ENCODE measurements at regions not wholly inside any gene's neighbourhood (a gene's known extent, or its start where the extent isn't known, plus 50 kb on each side); places are given as distances from the start of the nearest gene placed in this dataset.

- FAIRE-seq: no peak
- Histone ChIP-seq H3K27ac (ENCODE audit: extremely low read length, insufficient read depth, low read length) (no peak overlapping the region), H3K9me3 (ENCODE audit: low read length) (peaks cover 72% of the 10 kb centered on the region), H3K4me2 (ENCODE audit: low read depth, low read length) (no peak overlapping the region), H3K4me1 (ENCODE audit: insufficient read depth, low read length) (no peaks in the 10 kb centered on the region), H3K79me2 (ENCODE audit: insufficient read depth, low read length) (no peaks in the 10 kb centered on the region), H2AFZ (ENCODE audit: low read length) (no peak overlapping the region), H3K36me3 (replicated peaks in 1 of 2; ENCODE audit: control insufficient read depth in 1 of 2, insufficient read depth in 2 of 2, low read length in 2 of 2) (no peaks in the 10 kb centered on the region), H3K4me3 (replicated peaks in 1 of 3; ENCODE audit: insufficient read depth in 1 of 3, low read depth in 2 of 3, low read length in 3 of 3) (no peak overlapping the region), H3K27me3 (ENCODE audit: control insufficient read depth in 1 of 2, insufficient read depth in 2 of 2, low read length in 2 of 2) (no peaks in the 10 kb centered on the region), H4K20me1 (ENCODE audit: insufficient read depth, low read length) (no peaks in the 10 kb centered on the region), H3K9ac (ENCODE audit: insufficient read depth, low read depth, low read length) (no peak overlapping the region)
- intact Hi-C loops (cut with micrococcal nuclease; ENCODE audit: unreplicated experiment) (no loop called here), in situ Hi-C loops (cut with HindIII; ENCODE audit: extremely low pct_ligation_motif_present, low pct_unique_long_range_greater_than_20kb) (no loop called here)
- 7% methylated on average over 8 of the region's 8 CpGs for WGBS (ENCODE audit: low lambda C conversion rate)
- no peak for DNase-seq (ENCODE audit: low spot score)
- ChIA-PET POLR2A (no interaction called here), CTCF (ENCODE audit: low intra/inter-chr PET ratio, low total read pairs) (no interaction called here)
- BruUV-seq (replicated peaks): no TSS peak
- ATAC-seq: no peak
- no peak for TF ChIP-seq SMARCC2 (IDR thresholded peaks at IDR 0.05)
- TF ChIP-seq ZNF232 (CRISPR knock-in tag; IDR thresholded peaks at IDR 0.05; ENCODE audit: borderline replicate concordance): no peak
- TF ChIP-seq HNF4G (IDR thresholded peaks at IDR 0.05; ENCODE audit: borderline replicate concordance, low read depth, low read length): no peak
- no peak for TF ChIP-seq HNF4G (CRISPR knock-in tag; IDR thresholded peaks at IDR 0.05; ENCODE audit: borderline replicate concordance, low read depth)
- no peak for TF ChIP-seq SALL1 (CRISPR knock-in tag; IDR thresholded peaks at IDR 0.05)
- TF ChIP-seq ZNF225 (CRISPR knock-in tag; IDR thresholded peaks at IDR 0.05): no peak
- TF ChIP-seq SAP130 (CRISPR knock-in tag; IDR thresholded peaks at IDR 0.05; ENCODE audit: low read depth): no peak
- TF ChIP-seq PAWR (CRISPR knock-in tag; IDR thresholded peaks at IDR 0.05; ENCODE audit: borderline replicate concordance): no peak
- TF ChIP-seq ZFX (CRISPR knock-in tag; IDR thresholded peaks at IDR 0.05; ENCODE audit: low read depth): no peak
- no peak for TF ChIP-seq AKAP8 (CRISPR knock-in tag; IDR thresholded peaks at IDR 0.05)
- TF ChIP-seq YEATS2 (CRISPR knock-in tag; IDR thresholded peaks at IDR 0.05; ENCODE audit: borderline replicate concordance): no peak
Observed at GRCh38 chr2:4662161-4662779, 958.9 kb downstream of the DCDC2C start.

- POLR2A ChIA-PET: no interaction called here
- in situ Hi-C loops (cut with HindIII; ENCODE audit: extremely low pct_ligation_motif_present, low pct_unique_long_range_greater_than_20kb): no loop called here
- TF ChIP-seq, protein P1, sequence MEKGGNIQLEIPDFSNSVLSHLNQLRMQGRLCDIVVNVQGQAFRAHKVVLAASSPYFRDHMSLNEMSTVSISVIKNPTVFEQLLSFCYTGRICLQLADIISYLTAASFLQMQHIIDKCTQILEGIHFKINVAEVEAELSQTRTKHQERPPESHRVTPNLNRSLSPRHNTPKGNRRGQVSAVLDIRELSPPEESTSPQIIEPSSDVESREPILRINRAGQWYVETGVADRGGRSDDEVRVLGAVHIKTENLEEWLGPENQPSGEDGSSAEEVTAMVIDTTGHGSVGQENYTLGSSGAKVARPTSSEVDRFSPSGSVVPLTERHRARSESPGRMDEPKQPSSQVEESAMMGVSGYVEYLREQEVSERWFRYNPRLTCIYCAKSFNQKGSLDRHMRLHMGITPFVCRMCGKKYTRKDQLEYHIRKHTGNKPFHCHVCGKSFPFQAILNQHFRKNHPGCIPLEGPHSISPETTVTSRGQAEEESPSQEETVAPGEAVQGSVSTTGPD (CRISPR knock-in tag; IDR thresholded peaks at IDR 0.05): no peak
- no peak for TF ChIP-seq ZNF547 (CRISPR knock-in tag; IDR thresholded peaks at IDR 0.05)
- no peak for TF ChIP-seq ZC3H13 (CRISPR knock-in tag; IDR thresholded peaks at IDR 0.05)
- TF ChIP-seq TARDBP (CRISPR knock-in tag; IDR thresholded peaks at IDR 0.05): no peak
- TF ChIP-seq NCOA2 (CRISPR knock-in tag; IDR thresholded peaks at IDR 0.05): no peak
- no peak for TF ChIP-seq ZNF280B (CRISPR knock-in tag; IDR thresholded peaks at IDR 0.05; ENCODE audit: borderline replicate concordance)
- TF ChIP-seq HNRNPLL (IDR thresholded peaks at IDR 0.05; ENCODE audit: low read depth, low read length, poor library complexity, severe bottlenecking): no peak
Observed at GRCh38 chr2:4668381-4668780, 965.0 kb downstream of the DCDC2C start.

More at GRCh38 chr2:4668381-4668780, 965.0 kb downstream of the DCDC2C start:
- ATAC-seq (no peak), DNase-seq (ENCODE audit: low spot score) (no peak), FAIRE-seq (no peak)
- Histone ChIP-seq H3K27ac (ENCODE audit: extremely low read length, insufficient read depth, low read length) (no peak overlapping the region), H3K9ac (ENCODE audit: insufficient read depth, low read depth, low read length) (no peak overlapping the region), H3K4me1 (ENCODE audit: insufficient read depth, low read length) (no peaks in the 10 kb centered on the region), H2AFZ (ENCODE audit: low read length) (no peak overlapping the region), H3K36me3 (replicated peaks in 1 of 2; ENCODE audit: control insufficient read depth in 1 of 2, insufficient read depth in 2 of 2, low read length in 2 of 2) (no peaks in the 10 kb centered on the region), H3K4me2 (ENCODE audit: low read depth, low read length) (no peak overlapping the region), H3K9me3 (ENCODE audit: low read length) (peaks cover 33% of the 10 kb centered on the region), H4K20me1 (ENCODE audit: insufficient read depth, low read length) (no peaks in the 10 kb centered on the region), H3K79me2 (ENCODE audit: insufficient read depth, low read length) (no peaks in the 10 kb centered on the region), H3K4me3 (replicated peaks in 1 of 3; ENCODE audit: insufficient read depth in 1 of 3, low read depth in 2 of 3, low read length in 3 of 3) (no peak overlapping the region), H3K27me3 (ENCODE audit: control insufficient read depth in 1 of 2, insufficient read depth in 2 of 2, low read length in 2 of 2) (no peaks in the 10 kb centered on the region)
- intact Hi-C loops (cut with micrococcal nuclease; ENCODE audit: unreplicated experiment): no loop called here
- CTCF ChIA-PET (ENCODE audit: low intra/inter-chr PET ratio, low total read pairs): no interaction called here
- 3% methylated on average over 4 of the region's 4 CpGs for WGBS (ENCODE audit: low lambda C conversion rate)
- BruUV-seq (replicated peaks): no TSS peak
